ENCODE measurements at regions not wholly inside any gene's neighbourhood (a gene's known extent, or its start where the extent isn't known, plus 50 kb on each side); places are given as distances from the start of the nearest gene placed in this dataset.

DNA sequence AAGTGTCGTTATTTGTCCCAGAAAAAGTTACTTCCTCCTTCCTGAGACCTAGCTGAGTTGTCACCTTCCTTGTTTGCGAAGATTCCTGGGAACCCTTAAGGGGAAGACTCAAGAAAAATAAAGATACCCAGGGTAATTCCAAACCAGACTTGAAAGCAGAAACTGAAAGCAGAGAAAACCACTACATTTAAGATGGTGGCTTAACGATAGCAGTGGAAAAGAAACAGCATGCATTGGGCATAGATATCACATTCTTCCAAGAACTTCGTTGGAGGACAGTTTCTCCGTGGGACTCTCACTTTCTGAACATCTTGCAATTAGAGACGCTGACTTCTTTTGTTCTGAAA lies 89.1 kb downstream of the FAM76B start:
- Histone ChIP-seq H3K4me1 (ENCODE audit: insufficient read depth, low read length) (no peaks in the 10 kb centered on the region), H3K23ac (ENCODE audit: insufficient read length, low read depth, low read length) (no peak overlapping the region), H3K9ac (ENCODE audit: extremely low read depth, insufficient read length, low read length) (no peak overlapping the region), H2BK120ac (ENCODE audit: low read depth, low read length, poor library complexity, severe bottlenecking) (no peak overlapping the region), H4K20me1 (ENCODE audit: control insufficient read depth, insufficient read depth, insufficient read length) (no peaks in the 10 kb centered on the region), H2AFZ (ENCODE audit: low read length) (no peak overlapping the region), H4K8ac (replicated peaks; ENCODE audit: insufficient read length, low read depth, low read length) (no peak overlapping the region), H2BK5ac (ENCODE audit: insufficient read length, low read length) (no peak overlapping the region), H3K9me3 (ENCODE audit: control insufficient read depth, low read depth, low read length) (no peaks in the 10 kb centered on the region), H3K14ac (ENCODE audit: insufficient read depth, low read length) (no peak overlapping the region), H2BK15ac (ENCODE audit: low read depth, low read length) (no peak overlapping the region), H2BK20ac (ENCODE audit: low read depth, low read length, poor library complexity, severe bottlenecking) (no peak overlapping the region), H3K18ac (ENCODE audit: insufficient read length, low read depth, low read length) (no peak overlapping the region), H3K4ac (ENCODE audit: low read depth, low read length) (no peak overlapping the region), H3K79me1 (ENCODE audit: insufficient read depth, low read depth, low read length, poor library complexity, severe bottlenecking) (no peaks in the 10 kb centered on the region), H2AK5ac (ENCODE audit: insufficient read length, low read length) (no peak overlapping the region), H3K27me3 (ENCODE audit: insufficient read depth, low read length) (no peaks in the 10 kb centered on the region), H3K79me2 (ENCODE audit: insufficient read depth, low read length) (no peaks in the 10 kb centered on the region), H3K27ac (ENCODE audit: insufficient read length, low read depth, low read length) (no peak overlapping the region), H2BK12ac (ENCODE audit: insufficient read length, low read depth, low read length) (no peak overlapping the region), H4K5ac (ENCODE audit: insufficient read length, low read depth, low read length) (no peak overlapping the region), H4K91ac (ENCODE audit: insufficient read length, low read depth, low read length) (no peak overlapping the region), H3K23me2 (ENCODE audit: insufficient read length, low read depth, low read length, poor library complexity, severe bottlenecking) (no peaks in the 10 kb centered on the region), H3T11ph (ENCODE audit: low read length) (no peak overlapping the region), H3K56ac (ENCODE audit: insufficient read length, low read depth, low read length) (no peak overlapping the region), H3K4me2 (ENCODE audit: insufficient read depth, insufficient read length, low read length) (no peak overlapping the region)
- Mint-ChIP-seq H3K4me3 (no peak overlapping the region), H3K27ac (no peak overlapping the region), H3K27me3 (ENCODE audit: low read depth) (no peaks in the 10 kb centered on the region), H3K4me1 (peaks cover 12 to 16% of the 10 kb centered on the region in 2 experiments), H3K36me3 (ENCODE audit: insufficient read depth in 1 of 3, low read depth in 3 of 3) (no peaks in the 10 kb centered on the region), H3K9me3 (no peaks in the 10 kb centered on the region)
- no peak for TF ChIP-seq CTCF (conservative IDR thresholded peaks at IDR 0.05)
- DNase-seq, result no peak
- WGBS (ENCODE audit: extremely low coverage, insufficient read length, low lambda C conversion rate), result no CpG with 5 or more reads among the region's 6 CpGs
